GM19463 (cell line): ENCODE measurements at regions not wholly inside any gene's neighbourhood (a gene's known extent, or its start where the extent isn't known, plus 50 kb on each side); places are given as distances from the start of the nearest gene placed in this dataset.

Experiments
- ATAC-seq: cut with Tn5 transposase; IDR thresholded peaks from one replicate; pipeline ENCODE4 v1.9.1; 2021; ENCODE audit warnings: mild to moderate bottlenecking, moderate library complexity; ENCODE audit not compliant: unreplicated experiment

DNA sequence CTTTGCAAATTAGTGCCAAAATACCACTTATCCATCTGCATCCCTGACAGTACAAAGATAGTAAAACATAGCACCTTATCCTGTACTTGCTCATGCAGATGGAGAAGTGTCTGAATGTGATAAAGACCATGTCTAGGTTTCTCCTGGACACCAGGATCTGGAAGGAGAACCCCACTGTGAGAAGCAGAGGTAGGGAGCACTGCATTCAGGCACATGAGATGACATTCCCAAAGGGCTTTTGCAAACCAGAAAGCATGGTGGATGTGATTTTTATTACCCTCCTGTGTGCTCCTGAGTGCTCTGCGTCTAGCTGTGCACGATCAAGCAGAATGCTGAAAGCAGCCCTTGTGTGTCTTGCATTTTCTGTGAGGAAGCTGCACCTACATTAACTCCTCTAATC is 857.6 kb upstream of the ID2 start:
- no peak for ATAC-seq

DNA sequence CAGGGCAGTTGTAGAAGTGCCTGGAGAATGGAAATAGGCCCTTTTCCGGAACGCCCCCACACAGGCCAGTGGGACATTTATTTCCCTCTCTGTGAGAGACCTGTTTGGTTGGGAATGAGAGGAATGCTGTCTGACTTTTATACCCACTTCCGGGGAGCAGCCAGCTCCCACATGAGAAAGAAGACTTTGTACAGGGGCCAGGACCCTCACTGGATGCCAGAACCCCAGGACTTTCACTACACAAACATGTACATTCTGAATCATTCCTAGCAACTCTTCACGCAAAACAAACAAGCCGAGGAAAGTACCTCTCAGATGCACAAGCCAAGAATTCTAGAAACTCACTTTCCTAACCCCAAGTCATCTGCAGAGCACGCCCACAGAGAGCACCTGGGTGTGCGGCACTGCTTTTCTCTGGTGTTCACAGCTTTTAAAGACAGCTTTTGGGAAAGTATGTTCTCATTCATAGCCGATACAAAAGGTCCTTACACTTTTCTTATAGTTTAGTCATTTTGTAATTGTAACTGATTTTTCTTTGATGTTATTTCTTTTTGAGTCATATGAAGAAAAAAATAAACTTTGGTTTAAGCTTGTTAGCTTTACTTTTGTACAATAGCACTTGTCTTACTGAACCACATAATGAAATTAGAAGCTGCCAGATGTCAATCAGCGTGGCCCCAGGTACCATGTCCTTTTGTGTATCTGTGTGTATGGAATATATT is 856.1 kb upstream of the ID2 start:
- ATAC-seq = peak; percentile 93

DNA sequence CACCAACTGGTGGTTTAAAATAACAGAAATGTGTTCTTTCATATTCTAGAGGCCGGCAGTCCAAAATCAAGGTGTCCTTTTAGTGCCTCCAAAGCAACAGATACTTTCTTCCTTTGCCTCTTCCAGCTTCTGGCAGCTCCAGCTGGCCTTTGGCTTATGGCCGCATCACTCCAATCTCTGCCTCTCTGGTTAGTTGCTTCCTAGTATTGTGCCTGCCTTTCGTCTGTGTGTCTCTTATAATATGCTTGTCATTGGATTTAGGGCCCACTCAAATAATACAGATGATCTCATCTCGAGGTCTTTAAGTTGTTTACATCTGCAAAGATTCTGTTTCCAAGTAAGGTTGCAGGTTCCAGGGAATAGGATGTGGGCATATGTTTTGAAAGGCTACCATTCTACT is 855.2 kb upstream of the ID2 start:
- no peak for ATAC-seq

DNA sequence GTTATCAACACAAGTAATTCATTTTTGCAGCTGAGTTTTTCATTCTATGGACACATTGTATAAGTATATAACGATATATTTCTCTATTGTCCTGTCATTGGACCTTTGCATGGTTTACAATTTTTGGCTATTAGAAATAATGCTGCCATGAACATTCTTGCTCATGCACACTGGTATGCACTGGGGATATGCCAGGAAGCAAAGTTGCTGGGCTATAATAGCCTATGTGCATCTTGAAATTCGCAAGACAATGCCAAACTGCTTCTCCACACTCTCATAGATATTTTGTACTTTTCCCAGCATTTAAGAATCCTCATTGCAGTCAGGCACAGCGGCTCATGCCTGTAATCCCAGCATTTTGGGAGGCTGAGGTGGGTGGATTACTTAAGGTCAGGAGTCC is 852.6 kb upstream of the ID2 start:
- no peak for ATAC-seq

DNA sequence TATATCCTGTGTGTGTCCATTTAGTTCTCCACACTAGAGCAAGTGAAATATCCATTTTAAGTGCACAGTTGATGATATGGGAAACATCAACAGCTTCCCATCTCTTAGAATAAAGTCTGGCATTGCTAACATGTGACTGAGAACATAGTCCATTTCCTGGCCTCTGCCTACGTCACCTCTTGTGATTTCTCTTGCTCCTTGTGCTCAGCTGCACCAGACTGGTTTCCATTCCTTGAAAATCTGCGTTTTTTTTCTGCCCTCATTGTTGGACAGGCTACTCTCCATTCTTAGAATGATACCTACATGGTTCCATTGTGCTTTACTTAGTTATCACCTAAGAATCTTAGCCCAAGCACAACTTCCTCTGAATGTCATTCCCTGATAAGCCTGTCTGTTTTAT is 851.2 kb upstream of the ID2 start:
- ATAC-seq = no peak

DNA sequence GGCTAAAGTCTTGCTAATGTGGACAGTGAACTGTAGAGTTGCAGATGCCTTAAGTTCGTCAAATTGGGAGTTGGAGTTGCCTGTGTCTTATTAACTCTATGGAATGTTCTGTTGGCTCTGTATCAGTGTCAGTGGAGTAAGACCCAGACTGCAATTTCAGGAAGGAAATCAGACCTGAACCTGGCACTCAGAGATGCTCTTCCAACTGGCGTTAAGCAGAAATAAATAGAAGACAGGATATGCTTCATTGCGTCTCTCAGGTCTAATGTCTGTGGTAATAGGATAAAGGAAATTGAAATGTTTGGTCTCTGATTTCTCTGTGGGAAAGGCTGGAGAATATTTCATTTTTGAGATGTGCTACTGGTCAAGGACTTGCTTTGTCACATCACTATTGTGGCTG is 846.7 kb upstream of the ID2 start:
- no peak for ATAC-seq

DNA sequence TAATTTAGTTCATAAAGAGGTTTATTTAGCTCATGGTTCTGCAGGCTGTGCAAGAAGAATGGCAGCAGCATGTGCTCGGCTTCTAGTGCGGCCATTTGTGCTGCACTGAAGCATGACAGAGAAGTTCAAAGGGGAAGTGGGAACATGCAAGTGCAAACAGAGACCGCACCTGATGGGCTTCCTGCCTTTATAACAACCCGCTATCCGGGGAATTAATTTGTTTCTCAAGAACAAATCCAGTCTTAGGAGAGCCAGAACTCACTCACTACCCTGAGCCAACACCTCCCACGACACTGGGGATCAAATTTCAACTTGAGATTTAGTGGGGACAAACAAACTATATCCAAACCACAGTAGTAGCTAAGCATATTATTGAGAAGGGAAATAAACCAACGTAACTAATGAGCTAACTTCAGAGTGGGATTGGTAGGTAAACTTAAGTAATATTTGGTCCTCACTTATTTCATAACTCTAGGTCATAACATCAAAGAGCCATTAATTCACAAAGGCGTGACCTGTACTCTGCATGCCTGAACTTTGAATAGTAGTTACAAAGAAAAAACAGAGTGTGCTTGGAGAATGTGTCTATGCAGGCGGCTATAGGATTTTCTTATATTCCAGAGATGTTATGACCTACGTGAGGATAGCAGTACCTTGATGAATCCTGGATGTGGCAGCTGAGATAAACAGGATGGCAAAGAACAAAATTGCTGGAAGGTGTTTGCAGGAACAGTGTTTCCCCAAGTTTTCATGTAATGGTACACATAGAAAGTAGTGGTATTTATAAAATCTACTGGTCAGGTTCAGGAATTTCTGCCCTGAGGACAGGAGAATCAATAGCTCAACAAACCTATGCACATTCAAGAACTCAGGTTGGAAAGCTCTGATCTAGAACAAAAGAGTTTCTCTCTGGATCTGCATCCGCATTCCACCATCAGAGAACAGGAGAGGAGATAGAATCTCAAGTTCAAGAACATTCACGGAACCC is 845.9 kb upstream of the ID2 start:
- peak; percentile 83 for ATAC-seq

DNA sequence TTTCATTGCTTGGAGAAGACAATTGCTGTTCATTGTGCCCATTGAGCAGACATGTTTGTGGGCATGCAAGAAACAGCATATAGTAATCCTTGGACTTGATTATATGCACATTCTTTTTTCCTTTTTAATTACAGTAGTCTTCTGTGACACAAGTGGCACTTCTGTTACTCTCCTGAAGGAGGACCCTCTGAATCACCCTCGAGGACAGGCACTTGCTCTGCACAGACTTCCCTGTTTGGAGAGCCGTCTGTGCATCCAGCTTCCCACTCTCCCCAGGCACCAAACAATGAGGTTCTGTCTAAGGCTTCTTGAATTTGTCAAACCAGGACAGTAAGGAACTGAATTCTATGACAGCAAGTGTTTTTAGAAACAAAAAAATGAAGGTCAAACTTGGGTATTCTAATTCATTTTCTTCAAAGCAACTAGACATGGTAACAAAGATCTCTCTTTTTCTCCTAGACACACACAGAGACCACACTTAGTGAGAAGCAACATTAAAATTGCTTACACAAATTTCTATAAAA is 844.6 kb upstream of the ID2 start:
- no peak for ATAC-seq

DNA sequence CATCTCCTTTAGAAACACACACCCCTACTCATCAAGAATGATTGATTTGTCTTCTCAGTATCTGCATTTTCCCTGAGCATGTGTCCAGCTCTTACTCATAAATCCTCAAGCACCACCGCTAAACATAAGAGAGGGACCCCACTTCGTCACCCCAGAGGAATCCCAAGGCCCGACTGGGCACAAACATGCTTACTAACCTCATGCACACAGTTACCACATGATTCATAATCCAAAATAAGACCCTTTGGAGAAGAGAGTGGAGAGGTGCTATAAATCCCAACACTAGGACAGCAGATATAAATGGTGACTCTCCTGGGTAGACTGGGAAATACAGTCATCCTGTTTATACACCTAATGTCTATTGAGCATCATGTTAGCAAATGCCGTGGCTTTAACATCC is 843.2 kb upstream of the ID2 start:
- ATAC-seq = no peak

DNA sequence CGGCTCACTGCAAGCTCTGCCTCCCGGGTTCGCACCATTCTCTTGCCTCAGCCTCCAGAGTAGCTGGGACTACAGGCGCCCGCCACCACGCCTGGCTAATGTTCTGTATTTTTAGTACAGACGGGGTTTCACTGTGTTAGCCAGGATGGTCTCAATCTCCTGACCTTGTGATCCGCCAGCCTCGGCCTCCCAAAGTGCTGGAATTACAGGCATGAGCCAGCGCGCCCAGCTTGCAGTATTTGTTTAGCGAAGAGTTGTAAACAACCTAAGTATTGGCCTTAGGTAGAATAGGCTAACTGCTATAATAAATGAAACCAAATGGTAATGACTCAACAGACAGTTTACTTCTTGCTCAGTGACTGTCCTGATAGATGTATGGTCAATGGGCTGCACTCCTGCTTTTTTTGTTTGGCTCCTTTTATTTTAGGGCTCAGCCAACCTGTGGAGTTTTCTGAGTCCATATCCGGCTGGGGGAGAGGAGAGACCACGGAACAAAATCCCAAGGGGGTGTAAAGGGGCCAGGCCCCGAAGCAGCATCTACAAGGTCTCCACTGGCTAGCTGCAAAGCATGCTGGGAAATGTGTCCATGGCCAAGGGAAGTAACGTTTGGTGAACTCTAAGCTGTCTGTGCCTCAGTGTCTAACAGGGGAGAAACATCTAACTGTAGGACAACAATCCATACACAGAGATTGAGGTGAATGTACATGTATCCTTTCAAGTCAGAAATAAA is 841.0 kb upstream of the ID2 start:
- ATAC-seq = no peak

DNA sequence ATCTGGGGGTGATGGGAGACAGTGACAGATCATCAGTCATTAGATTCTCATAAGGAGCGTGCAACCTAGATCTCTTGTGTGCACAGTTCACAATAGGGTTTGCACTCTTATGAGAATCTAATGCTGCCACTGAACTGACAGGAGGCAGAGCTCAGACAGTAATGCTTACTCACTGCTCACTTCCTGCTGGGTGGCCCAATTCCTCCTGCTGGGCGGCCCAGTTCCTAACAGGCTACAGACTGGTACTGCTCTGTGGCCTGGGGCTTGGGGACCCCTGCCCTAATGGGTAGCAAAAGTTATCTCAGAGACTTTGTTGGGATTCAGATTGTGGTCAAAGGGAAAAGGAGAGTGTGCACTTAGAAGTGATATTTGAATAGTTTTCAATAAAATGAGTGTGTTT is 840.1 kb upstream of the ID2 start:
- ATAC-seq = no peak

DNA sequence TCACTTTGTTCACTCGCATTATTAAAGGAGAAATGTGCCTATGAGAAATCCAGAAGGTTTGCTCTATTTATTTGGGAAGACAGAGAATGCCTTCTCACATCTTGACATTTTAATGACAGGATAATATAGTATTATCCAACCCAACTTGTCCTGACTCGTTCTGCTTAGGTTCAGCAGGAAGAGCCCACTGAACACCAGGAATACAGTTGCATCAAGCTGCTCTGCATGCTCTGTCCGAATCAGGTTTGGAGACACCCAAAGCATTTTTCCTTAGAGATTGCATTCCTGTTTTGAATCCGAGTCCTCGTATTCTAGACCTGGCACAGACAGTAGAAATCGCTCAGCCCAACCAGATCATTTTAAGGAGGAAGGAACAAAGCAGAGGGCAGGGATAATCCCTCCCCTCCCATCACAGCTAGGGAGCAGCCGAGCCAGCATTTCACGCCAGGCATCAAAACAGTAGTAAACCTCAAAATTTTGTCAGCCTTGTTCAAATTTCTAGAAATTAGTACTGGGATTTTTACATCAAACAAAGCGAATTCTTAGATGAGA is 837.4 kb upstream of the ID2 start:
- no peak for ATAC-seq

DNA sequence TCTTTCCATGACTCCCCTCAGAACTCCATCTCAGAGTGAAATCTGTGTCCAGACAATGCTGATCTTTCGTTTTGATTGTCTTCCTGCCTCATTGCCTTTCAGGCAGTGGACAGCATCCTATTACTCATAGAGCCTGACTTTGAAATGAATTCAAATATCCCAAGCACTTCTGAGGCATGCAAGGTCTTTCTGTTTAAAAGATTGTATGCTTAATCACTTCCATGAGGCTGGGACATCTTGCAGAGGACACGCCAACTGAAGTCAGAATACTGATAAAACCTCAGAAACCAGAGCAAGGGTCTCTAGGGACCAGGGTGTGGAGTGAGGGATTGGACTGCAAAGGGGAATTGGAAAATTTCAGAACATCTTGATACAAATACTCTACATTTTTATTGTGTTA is 836.5 kb upstream of the ID2 start:
- no peak for ATAC-seq

DNA sequence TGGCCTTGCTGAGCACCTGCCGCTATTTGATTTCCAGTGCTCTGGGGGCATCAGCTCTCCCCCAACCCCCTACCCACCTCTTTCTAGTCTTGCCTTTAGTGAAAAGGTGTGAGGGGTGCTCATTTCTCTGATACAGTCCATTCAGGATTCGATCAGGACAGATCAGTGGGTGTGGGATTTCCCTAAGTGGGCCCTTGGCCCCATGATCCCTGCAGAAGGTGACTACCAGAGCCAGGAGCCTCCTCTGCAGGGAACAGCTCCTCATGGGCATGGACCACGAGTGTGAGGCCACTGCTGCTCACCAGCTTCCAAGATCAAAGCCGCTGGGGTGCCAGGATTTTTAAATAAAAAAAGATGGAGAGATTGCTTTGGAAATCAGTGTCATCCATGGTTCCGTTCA is 835.2 kb upstream of the ID2 start:
- ATAC-seq = no peak

DNA sequence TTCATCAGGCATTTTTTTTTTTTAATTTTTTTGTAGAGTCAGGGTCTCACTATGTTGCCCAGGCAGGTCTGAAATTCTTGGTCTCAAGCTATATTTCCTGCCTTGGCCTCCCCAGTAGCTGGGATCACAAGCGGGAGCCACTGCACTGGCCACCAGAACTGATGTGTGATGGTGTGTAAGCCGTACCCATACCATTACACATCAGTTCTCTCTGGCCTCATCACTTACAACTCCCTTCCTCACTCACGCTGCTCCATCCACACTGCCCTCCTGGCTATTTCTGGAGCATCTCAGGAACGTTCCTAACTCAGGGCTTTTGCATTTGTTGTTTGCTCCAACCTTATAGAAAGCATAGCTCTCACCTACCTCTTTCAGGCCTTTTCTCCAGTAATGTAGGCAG is 834.5 kb upstream of the ID2 start:
- ATAC-seq = no peak

DNA sequence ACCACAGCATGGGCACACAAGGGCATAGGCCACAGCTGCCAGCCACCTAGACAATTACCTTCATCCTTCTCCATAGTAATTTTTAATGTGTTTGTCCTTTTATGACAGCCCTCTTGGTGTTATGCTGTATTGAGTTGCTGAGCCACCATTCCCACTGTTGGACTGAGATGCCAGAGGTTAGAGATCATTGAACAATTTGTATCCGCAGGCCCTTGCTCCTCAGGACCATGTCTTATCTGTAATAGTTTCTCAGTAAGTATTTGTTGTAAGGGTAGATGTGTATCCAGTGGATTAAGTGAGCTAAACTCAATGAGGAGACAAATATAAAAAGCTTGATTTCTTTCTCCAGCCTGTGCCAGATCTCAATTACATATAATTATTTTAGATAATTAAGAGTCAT is 832.8 kb upstream of the ID2 start:
- no peak for ATAC-seq

DNA sequence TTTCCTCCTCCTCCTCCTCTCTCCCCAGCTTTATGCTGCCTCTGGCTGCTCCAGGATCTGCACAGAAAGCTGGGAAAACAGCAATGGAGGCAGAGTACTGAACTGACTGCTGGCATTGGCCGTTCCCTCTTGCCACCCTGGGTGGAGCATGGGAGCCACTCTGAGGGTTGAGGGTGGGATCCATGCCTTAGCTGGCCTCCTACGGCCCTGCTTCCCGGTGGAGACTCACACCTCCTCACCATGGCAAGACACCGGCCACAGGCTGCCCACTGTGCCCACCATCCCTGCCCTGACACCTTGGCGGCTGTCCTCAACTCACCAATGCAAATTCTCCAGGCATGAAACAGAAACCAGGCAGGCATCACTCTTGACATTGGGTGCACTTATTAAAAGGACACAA is 832.3 kb upstream of the ID2 start:
- ATAC-seq = no peak

DNA sequence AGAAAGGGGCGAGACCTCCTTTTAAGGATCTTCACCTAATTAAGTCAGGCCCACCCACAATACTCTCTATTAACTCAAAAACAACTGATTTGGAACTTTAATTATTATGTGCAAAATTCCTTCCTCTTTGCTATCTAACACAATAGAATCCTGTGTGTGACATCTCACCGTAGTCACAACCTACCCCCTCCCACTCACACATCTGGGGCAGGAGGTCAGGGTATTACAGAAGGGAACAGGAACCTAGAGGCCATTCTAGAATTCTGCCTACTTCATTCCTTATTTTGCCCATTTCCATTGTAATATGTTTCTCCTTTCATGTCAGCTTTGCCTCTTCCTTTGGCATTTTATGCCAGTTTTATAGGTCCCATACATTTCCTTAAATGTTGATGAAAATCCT is 829.3 kb upstream of the ID2 start:
- no peak for ATAC-seq

DNA sequence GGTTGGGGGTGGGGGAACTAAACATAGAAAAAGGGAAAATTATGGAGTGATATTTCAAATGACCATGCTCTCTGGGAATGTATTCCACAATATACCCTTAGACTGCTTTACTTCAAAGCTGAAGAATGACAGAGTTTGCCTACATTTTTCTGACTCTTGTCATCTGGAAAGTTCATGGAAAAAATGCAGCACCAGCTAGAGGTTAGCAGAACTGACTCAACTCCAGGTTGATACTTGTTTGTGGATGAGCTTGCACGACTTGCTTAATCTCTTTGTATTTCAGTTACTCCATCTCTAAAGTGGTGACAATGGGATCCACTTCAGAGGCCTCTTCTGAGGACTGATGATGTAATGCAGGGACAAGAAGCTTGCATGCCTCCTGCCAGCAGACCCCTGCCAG is 824.0 kb upstream of the ID2 start:
- no peak for ATAC-seq

DNA sequence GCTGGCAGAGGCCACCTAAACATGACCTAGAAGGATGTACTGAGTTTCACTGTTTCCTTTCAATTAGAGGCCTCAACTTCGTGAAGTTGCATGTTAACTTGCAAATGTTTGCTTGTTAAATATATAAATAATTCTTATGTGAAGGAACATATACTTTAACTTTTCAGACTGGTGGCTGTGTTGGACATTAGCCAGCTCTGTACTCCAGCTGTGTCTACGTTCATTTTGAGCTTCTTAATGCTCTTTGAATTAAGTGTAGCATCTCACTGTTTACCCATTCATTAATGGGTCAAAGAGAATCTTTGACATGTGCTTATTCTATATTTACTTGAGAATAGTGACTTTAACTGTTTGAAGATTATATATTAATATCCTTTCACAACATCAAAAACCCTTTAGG is 823.2 kb upstream of the ID2 start:
- no peak for ATAC-seq

DNA sequence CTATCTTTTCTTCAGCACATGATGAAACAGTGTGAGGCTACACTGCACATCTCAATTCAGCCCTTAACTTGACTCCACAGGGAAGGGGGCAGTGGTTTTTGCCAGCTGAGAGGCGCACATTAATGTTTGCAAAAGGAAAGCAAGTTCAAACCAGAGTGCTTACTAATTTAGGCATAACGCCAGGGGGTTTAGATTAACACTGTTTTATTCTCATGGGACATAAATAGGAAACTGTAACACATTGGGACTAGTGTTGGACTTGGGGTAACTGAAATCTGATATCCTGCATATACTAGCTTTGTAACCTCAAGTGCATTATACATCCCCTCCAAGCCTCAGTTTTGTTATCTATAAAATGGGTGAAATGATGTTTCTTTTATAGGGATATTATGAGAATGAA is 821.2 kb upstream of the ID2 start:
- no peak for ATAC-seq
